Effector CD8-positive, alpha-beta T cell (primary cell): ENCODE measurements at regions not wholly inside any gene's neighbourhood (a gene's known extent, or its start where the extent isn't known, plus 50 kb on each side); places are given as distances from the start of the nearest gene placed in this dataset.

Experiments used
- DNase-seq: peaks from one replicate; lab custom pipeline; 2025; lab: John Stamatoyannopoulos, UW

- DNase-seq, result no peak
These were observed 529.0 kb downstream of the MCTP2 start for GRCh38 chr15:94760348-94760747.

- DNase-seq, result no peak
These were observed 530.2 kb downstream of the MCTP2 start for GRCh38 chr15:94761574-94761973.

- DNase-seq, result no peak
These were observed 537.7 kb downstream of the MCTP2 start for GRCh38 chr15:94769089-94769488.

GRCh38 chr15:94770199-94770598 lies 538.8 kb downstream of the MCTP2 start:
- DNase-seq, result no peak

- no peak for DNase-seq
These were observed 545.7 kb downstream of the MCTP2 start for GRCh38 chr15:94777037-94777436.

- DNase-seq, result no peak
These were observed 547.5 kb downstream of the MCTP2 start for GRCh38 chr15:94778840-94779239.

- no peak for DNase-seq
These were observed 548.8 kb downstream of the MCTP2 start for GRCh38 chr15:94780166-94780565.

GRCh38 chr15:94785091-94785490 lies 553.7 kb downstream of the MCTP2 start:
- DNase-seq, result no peak

GRCh38 chr15:94791008-94791407 lies 559.6 kb downstream of the MCTP2 start:
- DNase-seq, result no peak

GRCh38 chr15:94791510-94791909 lies 560.1 kb downstream of the MCTP2 start:
- DNase-seq, result no peak

GRCh38 chr15:94792196-94792595 lies 560.8 kb downstream of the MCTP2 start:
- no peak for DNase-seq

- DNase-seq, result no peak
These were observed 561.8 kb downstream of the MCTP2 start for GRCh38 chr15:94793207-94793606.

GRCh38 chr15:94793641-94794040 lies 562.3 kb downstream of the MCTP2 start:
- no peak for DNase-seq

GRCh38 chr15:94804613-94805012 lies 573.3 kb downstream of the MCTP2 start:
- no peak for DNase-seq

GRCh38 chr15:94815110-94815731 lies 583.9 kb downstream of the MCTP2 start:
- no peak for DNase-seq

- no peak for DNase-seq
These were observed 584.6 kb downstream of the MCTP2 start for GRCh38 chr15:94815914-94816313.

GRCh38 chr15:94829887-94830884 lies 598.8 kb downstream of the MCTP2 start:
- no peak for DNase-seq

GRCh38 chr15:94834000-94834399 lies 602.6 kb downstream of the MCTP2 start:
- no peak for DNase-seq

- DNase-seq, result no peak
These were observed 603.1 kb downstream of the MCTP2 start for GRCh38 chr15:94834494-94834893.

GRCh38 chr15:94838281-94838680 lies 606.9 kb downstream of the MCTP2 start:
- DNase-seq, result no peak

GRCh38 chr15:94840794-94841783 lies 609.7 kb downstream of the MCTP2 start:
- DNase-seq, result no peak

- no peak for DNase-seq
These were observed 611.7 kb downstream of the MCTP2 start for GRCh38 chr15:94843060-94843459.
